Lower leg skin (tissue), 4 donors: ENCODE measurements at regions not wholly inside any gene's neighbourhood (a gene's known extent, or its start where the extent isn't known, plus 50 kb on each side); places are given as distances from the start of the nearest gene placed in this dataset.

Experiments used
- DNase-seq, 2 donors: peaks; one replicate each; pipeline ENCODE4 v3.0.0-alpha.2; 2019; ENCODE audit warnings: low spot score in 2 of 2
- H3K4me3 ChIP-seq: fragments of 200-600 bp; sonication (generic); 2 replicates; pipeline ENCODE4 v1.5.1; 2017; ENCODE audit warnings: mild to moderate bottlenecking, low read depth; ENCODE audit not compliant: poor library complexity, severe bottlenecking
- CTCF ChIP-seq, 3 donors: fragments of 450-650 bp; IDR thresholded peaks; one replicate each; pipeline ENCODE4 v1.5.1; 2016; ENCODE audit warnings: antibody characterized with exemption in 3 of 3, mild to moderate bottlenecking in 3 of 3, moderate library complexity in 2 of 3
- POLR2A ChIP-seq, 2 donors: fragments of 450-650 bp; IDR thresholded peaks; one replicate each; pipeline ENCODE4 v1.6.1; 2016 to 2017; ENCODE audit warnings: antibody characterized with exemption in 2 of 2, mild to moderate bottlenecking in 1 of 2, moderate library complexity in 1 of 2
- WGBS, 2 donors: methylation state at CpG; one replicate each; pipeline ENCODE4 v1.1.5; 2018; 5-methylcytosine and 5-hydroxymethylcytosine counted together
- intact Hi-C: fragments of 100-400 bp; cut with DNase I; formaldehyde crosslinking; loops from one replicate; pipeline ENCODE4 v1.15.0; 2023; ENCODE audit warnings: low total_unique reads

GRCh38 chr7:118843456-118843855, 619.0 kb downstream of the ANKRD7 start:
- no peak overlapping the region for H3K4me3 ChIP-seq
- intact Hi-C loops = no loop called here
- no peak for DNase-seq
- 75 to 92% methylated on average over 1 of the region's 1 CpG for WGBS, 2 donors
- TF ChIP-seq CTCF (IDR thresholded peaks at IDR 0.05) = no peak
- no peak for TF ChIP-seq POLR2A (IDR thresholded peaks at IDR 0.05)

- DNase-seq = no peak
- H3K4me3 ChIP-seq = no peak overlapping the region
- intact Hi-C loops = no loop called here
- TF ChIP-seq CTCF (IDR thresholded peaks at IDR 0.05) = no peak
- no peak for TF ChIP-seq POLR2A (IDR thresholded peaks at IDR 0.05)
- WGBS, 2 donors = 61 to 63% methylated on average over 3 of the region's 3 CpGs
Measured at GRCh38 chr7:118844748-118845147, 620.2 kb downstream of the ANKRD7 start.

GRCh38 chr7:118845791-118846190, 621.3 kb downstream of the ANKRD7 start:
- intact Hi-C loops = no loop called here
- no peak for TF ChIP-seq CTCF (IDR thresholded peaks at IDR 0.05)
- TF ChIP-seq POLR2A (IDR thresholded peaks at IDR 0.05) = no peak
- no peak overlapping the region for H3K4me3 ChIP-seq
- WGBS, 2 donors = 91 to 95% methylated on average over 3 of the region's 3 CpGs
- no peak for DNase-seq

GRCh38 chr7:118846977-118847376, 622.5 kb downstream of the ANKRD7 start:
- intact Hi-C loops = no loop called here
- no peak overlapping the region for H3K4me3 ChIP-seq
- no peak for TF ChIP-seq CTCF (IDR thresholded peaks at IDR 0.05)
- no peak for TF ChIP-seq POLR2A (IDR thresholded peaks at IDR 0.05)
- DNase-seq = no peak

GRCh38 chr7:118855290-118855689, 630.8 kb downstream of the ANKRD7 start:
- 42 to 54% methylated on average over 3 of the region's 3 CpGs for WGBS, 2 donors
- intact Hi-C loops = no loop called here
- no peak for DNase-seq

More at GRCh38 chr7:118855290-118855689, 630.8 kb downstream of the ANKRD7 start:
- TF ChIP-seq POLR2A (IDR thresholded peaks at IDR 0.05) = no peak
- TF ChIP-seq CTCF (IDR thresholded peaks at IDR 0.05) = no peak
- H3K4me3 ChIP-seq = no peak overlapping the region
